DMS79 (cell line): ENCODE measurements at regions not wholly inside any gene's neighbourhood (a gene's known extent, or its start where the extent isn't known, plus 50 kb on each side); places are given as distances from the start of the nearest gene placed in this dataset.
A peak's percentile ranks its signal among the peaks of the same experiment; 100 is the strongest.
"Not testable (repeated sequence)": the region's sequence is repeated elsewhere in the genome, so short reads cannot be mapped to it uniquely, and the experiment has no call there.

ENCODE experiments used
- DNase-seq: peaks from one replicate; lab custom pipeline; 2025; lab: John Stamatoyannopoulos, UW

DNA sequence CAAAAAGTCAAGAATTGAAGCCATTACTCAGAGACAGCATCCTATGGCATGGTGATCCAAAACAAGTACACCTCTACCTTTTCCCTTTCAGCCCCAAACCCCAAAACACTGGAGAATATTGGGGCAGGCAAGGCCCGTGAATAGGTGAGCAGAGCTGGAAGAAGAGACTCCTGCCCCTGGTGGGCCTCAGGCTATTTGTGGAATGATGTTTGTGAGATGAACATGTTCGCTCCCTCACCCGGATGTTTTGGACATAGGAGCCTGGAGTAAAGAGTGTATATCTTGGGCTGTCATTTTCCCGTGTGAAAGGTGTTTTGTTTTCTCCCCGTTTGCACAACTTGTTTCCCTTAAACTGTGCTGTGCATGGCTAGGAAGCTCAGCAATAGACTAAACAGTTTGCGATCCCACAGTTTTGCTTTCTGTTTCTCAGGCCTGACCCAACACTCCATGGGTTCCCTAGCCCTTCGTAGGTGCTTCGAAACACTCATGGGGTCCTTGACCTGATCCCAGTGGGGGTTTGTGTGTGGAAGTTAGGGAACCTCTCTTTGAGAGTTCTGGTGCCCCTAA lies 136.5 kb upstream of the TNP1 start:
- no peak for DNase-seq

DNA sequence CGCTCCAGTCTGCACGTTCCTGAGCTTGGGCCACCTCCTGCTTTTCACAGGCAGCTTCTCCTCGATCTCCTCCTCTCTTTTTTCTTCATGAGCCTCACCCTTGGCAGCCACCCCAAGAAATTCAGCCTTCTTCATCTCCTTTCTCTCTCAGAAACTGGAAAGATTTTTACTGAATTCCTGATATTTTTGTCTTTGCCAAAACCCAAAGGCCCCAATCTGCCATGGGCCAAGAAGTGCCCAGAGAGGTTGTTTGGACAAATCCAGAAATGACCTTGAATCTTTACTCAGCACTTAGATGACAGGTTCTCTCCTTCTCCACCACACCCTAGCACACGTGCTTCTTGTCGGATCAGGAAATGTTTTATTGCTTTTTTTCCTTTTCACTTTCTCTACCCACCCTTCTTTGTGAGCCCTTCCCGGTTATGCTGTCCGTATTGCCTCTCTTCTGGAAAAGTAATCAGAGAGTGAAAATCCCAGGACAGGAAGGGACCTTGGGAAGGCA lies 134.5 kb upstream of the TNP1 start:
- no peak for DNase-seq

DNA sequence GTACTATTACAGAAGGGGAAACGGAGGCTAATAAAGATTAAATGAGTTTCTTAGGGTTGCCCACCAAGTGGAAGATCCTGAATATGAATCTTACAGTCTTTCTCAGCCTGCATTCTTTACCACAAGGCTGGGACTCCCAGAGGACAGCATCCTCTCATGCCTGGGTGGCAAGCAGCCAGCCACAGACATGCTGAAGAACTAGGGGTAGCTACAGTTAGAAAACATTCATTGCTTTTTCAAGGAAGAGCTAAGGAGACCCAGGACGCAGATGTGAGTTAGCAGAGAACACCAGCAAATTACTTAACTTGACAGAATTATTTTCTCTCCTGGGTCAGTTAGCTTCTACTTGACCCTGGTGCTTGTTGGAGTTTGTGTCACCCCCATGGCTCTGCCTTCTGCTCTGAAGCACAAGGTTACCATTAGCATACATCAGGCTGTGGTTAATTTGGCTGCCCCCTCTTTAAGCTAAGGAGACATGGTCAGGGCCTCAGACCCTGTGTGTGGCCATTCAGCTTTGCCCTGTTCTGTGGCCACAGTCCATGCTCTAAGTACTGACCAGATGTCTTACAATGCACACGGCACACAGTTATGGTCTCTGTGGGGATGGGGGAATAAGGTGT lies 132.3 kb upstream of the TNP1 start:
- DNase-seq, result peak; percentile 16

DNA sequence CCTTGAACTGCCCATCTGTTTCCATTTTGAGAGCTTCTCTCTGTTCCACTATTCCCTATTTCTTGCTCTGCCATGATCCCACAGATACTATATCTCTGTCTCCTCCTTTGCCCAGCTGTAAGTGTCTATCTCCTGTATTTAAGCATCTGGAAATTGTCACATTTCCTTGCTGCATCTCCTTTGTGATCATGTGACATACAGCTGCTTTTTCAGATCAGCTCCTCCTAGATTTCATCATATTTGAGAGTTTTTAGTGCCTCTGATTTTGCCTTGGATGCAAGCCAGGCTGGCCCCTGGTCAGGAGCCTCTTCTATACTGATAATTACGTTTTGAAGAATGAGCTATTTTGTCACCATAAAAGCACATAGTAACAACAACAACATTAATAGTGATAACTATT lies 131.7 kb upstream of the TNP1 start:
- DNase-seq, result no peak

DNA sequence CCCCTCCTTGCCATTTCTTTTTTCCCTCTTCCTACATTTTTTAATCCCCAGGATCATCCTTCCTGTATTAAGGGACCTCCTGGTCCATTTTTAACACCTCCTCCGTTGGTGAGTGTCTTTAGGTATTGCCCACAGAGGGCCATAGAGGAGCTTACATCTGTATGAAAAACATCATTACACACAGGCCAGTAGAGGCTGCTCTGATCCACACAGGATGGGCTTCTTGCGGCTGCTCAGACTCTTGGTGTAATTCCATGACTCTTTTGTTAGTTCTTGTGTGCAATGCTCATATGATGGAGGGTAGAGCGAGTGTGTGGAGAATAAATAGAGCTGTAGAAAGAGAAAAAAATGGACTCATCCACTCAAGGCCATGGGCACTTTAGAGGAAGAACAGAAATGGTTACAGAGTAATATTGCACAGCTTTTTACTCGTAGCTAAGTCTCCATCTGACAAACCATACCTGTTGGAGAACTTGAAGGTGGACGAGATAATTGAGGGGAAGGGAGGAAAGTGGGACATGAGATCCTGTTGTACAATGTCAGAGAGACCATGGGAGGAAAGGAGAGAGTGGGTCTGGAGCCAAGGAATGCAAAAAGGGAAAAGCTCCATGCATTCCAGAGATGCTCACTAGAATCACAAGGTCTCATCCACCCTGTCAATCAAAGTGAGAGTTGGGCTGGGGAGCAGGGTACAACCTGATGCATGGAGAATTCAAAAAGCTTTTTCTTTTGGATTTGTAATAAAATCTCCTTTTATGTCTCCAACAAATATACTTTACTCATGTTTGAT lies 129.7 kb upstream of the TNP1 start:
- no peak for DNase-seq

DNA sequence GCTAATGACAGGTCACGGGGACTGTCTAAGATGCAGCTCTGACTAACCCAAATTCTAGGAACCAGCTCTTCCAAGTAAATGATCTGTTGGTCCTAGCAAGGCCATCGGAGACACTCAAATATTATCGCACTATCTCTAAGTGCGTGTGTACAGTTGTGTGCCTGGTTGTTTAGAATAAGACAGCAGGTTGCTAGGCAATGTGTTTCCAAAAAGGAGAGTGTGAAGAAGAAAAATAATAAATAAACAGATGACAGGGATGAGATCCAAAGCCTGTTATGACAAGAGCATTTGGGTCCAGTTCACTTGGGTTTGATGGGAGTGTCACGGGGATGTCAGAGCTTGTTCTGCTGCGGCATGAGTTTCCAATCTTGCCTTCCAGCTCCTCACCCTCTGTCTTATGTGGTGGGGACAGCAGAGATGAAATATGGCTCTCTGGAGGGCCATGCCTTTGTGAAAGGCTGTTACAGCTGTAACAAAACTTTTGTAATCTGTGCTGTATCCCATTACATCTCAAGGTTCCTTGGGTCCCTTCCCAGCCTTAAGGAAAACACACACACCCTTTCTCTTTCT lies 127.5 kb upstream of the TNP1 start:
- DNase-seq, result no peak

DNA sequence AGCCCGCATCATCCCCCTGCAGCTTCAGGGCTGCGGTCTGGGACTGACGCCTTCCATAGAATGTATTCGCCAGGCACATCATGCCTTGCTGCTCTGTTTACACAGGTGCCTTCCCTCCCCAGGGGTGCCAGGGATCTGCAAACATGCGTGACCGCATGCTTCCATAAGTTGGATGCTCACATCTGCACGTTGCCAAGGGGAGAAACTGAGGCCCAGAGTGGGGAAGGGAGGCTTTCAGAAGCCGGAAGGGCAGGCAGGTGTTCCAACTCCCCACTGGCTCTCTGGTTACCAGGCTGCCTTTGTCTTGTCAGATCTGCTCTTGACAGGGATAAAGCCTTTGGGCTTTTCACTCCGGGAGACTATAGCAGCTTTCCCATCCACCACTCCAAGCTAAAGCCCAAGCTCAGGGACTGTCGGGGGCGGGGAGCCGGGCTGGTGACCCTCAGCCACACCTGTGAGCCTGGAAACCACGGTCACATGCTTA lies 125.8 kb upstream of the TNP1 start:
- peak; percentile 81 for DNase-seq

DNA sequence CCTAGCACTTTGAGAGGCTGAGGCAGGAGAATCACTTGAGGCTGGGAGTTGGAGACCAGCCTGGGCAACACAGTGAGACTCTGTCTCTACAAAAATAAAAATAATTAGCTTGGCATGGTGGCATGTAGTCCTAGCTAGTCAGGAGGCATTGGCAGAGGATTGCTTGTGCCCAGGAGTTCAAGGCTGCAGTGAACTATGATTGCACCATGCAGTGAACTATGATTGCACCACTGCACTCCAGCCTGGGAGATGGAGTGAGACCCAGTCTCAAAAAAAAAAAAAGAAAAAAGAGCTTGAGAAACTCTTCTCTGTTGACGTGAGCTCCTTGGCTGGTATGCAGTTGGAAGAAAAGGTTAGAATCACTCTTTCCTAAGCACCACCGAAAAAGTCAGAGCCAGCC lies 125.1 kb upstream of the TNP1 start:
- DNase-seq, result no peak

DNA sequence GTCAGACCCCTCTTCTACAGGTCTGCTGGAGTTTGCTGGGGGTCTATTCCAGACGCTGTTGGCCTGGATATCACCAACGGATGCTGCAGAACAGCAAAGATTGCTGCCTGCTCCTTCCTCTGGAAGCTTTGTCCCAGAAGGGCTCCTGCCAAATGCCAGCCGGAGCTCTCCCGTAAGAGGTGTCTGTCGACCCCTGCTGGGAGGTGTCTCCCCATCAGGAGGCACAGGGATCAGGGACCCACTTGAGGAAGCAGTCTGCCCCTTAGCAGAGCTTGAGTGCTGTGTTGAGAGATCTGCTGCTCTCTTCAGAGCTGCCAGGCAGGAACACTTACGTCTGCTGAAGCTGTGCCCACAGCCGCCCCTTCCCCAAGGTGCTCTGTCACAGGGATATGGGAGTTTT lies 122.1 kb upstream of the TNP1 start:
- peak; percentile 13 for DNase-seq

DNA sequence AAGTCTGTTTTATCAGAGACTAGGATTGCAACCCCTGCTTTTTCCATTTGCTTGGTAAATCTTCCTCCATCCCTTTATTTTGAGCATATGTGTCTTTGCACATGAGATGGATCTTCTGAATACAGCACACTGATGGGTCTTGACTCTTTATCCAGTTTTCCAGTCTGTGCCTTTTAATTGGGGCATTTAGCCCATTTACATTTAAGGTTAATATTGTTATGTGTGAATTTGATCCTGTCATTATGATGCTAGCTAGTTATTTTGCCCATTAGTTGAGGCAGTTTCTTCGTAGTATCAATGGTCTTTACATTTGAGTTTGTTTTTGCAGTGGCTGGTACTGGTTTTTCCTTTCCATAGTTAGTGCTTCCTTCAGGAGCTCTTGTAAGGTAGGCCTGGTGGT lies 120.6 kb upstream of the TNP1 start:
- not testable (repeated sequence) for DNase-seq

DNA sequence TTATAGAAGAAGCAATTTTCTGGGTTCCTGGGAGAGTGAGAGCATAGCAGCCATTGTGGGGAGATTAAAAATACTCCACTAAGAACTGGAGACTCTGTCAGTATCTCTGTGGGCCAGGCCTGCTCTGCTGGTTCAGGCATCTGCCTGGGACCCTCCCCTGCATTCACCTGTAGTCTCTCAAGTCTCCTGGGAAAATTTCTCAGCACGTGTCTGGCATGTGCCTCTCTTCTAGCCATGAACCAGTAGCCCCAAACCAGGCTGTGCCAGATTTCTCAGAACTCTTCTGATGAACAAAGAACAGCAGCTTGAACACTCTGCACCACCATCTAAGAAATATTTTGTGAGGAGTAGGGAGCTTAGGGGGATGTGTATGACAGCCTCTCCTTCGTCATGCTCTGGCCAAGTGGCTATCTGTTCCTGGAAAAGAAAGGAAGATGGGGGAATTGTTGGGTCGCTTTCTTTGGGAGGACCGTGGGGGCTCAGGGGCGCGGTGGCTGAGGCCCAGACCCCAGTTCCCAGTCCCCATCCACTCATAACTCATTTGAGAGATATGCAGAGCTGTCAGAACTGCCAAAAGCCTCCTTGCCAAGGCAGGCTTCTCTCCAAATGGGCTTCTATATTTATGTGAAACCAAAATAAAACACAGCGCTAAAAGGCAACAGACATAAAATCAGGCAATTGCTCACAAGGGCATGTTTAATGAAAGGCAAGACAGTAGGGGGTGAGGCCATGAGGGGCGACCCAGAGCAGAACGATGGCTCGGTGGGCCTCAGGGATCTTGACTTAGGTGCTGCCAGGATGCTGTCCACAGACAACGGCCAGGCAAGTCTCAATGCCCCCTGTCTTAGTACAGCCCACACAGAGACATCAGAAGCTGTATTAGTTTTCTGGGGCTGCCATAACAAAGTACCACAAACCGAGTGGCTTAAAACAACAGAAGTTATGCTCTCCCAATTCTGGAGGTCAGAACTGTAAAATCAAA lies 114.7 kb upstream of the TNP1 start:
- no peak for DNase-seq

DNA sequence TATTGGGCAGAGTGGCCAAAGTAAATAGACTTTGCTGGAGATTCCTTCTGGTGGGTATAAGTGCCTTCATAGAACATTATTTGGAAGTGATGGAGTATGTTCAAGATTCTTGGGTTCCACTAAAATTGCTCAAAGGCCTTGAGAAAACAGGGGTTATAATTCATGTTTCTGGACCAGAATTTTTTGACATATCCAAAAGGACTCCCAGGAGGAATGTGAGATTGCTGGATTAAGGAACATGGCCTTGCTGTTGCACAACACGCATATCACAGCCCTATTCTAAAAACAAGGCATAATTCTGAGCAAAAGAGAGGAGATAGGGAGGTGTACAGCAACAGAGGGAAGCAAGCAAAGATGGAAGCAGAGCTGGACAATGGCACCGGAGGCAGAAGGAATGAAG lies 111.7 kb upstream of the TNP1 start:
- no peak for DNase-seq

DNA sequence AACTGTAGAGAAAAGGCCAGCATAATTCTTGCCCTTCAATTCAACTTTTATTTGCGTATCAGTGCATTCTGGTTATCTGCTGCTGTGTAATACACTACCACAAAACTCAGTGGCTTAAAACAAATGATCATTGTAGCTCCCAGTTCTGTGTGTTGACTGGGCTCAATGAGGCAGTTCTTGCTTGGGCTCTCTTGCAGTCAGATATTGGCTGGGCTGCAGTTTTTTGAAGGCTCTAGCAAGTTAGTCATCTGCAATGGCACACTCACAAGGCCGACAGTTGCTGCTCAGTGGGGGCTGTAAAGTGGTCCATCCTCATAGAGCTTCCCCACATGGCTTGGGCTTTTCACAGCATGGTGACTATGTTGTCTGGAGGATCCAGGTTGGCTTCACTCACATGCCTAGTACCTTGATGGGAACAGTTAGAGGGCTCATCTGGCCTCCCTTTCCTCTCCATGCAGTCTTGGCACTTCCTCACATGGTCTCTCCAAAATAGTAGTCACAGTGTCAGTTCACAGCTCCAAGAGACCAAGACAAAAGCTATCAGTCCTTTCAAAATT lies 110.6 kb upstream of the TNP1 start:
- no peak for DNase-seq

DNA sequence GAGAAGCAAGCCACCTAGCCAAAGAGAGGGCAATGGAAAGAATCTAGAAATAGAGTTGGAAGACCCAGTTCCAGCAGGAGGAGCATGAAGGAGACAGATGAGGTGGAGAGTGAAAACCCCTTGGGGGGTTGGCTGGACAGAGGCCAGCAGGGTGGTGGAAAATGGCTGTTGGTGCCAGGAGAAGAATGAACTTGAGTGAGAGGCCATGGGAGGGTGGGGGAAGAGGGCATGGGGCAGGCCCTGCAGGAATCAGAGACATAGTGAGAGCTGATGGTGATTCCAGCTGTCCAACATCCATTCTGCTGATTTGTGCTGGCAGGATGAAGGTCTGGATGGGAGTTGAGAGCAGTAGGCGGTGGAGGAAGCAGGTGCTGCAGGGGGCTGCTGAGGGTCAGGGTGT lies 108.0 kb upstream of the TNP1 start:
- DNase-seq, result no peak

DNA sequence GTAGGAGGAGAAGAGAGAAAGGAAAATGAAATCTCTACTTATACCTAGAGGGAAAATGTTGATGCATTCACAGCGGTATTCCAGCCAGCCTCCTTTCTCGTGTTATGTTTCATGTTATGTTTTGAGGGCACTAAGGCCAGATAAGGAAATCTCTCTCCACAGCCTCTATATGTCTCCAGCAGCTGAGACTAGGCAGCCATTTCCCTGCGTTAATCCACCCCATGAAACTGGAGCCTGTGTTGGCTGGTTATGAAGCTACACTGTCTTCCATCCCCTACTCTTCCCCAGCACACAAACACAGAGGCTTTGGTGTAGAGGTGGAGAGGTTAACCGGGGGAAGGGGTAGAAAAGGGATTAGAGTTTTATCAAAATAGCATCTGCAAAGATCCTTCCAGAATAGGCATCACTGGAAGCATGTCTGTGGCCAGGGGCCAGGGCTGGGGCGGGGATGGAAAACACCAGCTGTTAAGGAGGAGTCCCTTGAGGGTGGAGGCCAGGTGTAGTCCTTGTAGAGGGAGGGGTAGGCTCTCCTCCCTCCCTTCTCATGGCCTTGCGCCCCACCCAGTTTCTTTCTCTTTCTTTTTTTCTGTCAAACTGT lies 100.9 kb upstream of the TNP1 start:
- no peak for DNase-seq

DNA sequence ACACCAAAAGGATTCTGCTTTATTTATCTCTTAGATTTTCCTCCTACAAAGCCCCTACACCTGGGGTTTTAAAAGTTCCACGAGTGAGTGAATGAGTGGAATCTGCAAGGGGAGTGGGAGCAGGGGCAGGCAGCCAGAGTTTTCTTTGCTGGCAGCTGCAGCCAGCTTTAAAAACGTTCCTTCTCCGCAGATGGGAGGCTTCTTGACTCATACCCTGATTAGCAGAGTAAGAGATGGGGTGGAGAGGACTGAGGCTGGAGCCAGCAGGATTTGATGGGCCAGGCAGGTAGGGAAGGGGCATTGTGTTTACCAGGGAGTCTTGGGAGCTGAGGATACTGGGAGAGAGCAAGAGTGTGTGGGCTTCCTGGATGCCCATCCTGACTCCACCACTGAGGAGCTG lies 99.6 kb upstream of the TNP1 start:
- DNase-seq, result no peak

DNA sequence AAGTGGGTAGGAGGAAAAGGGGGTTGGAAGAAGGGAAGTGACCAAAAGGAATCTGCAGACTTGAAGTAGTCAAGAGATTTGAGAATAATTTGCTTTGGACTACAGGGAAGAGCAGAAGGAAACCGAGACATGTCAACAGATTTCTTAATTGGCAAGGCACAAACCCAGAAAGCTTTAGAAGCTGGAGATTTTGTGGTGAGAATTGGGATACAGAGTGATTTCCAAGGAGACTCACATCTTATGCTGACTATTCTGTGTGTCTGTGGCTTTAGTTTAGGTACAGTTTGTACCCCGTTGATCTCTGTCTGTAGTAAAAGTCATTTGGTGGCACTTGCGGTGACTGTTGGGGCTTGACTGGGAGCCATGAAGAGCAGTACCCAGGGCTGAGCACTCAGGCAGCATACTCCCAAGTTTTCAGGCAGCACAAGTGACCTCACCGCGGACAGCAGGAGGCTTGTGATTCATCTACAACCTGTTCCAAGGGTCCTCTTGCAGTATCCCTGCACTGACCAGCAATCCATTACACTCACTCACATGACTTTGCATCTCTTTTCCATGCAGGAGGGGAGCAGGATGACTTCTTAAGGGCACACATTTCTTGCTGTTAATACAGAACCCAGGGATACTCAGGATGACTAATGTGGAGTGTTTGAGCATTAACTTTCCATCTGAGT lies 97.1 kb upstream of the TNP1 start:
- no peak for DNase-seq

DNA sequence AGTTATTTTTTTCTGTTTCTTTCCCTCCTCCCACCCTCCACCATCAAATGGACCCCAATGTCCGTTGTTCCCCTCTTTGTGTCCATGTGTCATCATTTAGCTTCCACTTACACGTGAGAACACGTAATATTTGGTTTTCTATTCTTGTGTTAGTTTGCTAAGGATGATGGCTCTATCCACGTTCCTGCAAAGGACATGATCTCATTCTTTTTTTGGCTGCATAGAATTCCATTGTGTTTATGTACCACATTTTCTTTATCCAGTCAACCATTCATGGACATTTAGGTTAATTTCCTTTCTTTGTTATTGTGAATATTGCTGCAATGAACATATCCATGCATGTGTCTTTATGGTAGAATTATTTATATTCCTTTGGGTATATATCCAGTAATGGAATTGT lies 91.3 kb upstream of the TNP1 start:
- no peak for DNase-seq

DNA sequence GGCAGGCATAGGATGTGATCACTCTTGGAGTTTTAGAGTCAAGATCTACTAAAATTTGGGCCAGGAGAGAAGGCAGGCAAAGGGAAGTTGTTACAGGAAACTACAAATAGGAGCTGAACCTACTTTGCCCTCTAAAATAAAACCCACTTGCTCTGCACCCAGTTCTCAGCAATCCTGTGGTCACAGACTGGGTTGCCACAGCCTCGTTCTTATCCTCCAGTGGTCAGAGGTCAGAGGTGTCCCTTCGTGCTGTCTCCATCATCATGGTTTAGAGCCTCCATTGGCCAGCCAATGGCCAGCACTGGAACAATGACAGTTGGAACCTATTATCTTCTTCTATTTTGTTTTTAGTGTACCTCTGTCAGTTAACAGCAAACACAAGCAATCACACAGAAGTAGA lies 90.7 kb upstream of the TNP1 start:
- DNase-seq, result no peak

DNA sequence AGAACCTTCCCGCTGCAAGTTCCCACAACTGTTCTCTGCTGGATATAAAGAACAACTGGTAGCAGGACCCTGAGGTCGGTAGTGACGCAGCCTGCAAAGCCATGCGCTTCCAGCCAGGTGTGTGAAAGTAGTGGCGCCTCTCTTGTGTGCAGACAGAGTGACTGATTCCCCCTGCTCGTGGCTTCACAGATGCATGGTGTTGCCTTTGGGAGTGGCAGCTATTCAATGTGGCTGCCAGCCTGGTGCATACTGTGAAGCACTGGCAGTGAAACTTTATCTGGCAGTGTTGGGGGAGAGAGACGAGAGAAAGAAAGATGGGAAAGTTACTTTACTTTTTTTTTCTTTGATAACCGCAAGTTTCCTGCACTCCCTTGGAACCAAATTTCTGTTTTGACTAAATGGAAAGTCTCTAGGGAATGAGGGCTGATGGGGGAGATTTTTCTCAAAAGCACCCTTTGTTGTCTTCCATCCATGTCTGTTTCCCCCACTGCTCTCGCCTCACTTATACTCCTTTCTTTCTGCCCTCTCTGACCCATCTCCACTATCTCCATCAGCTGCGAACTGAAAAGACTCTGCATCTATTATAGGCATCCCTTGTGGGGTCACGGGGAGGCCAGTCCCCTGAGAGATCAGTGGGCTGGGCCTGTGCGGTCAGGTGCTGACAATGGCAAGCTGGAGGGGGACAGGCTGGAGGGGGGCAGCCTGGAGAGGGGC lies 90.0 kb upstream of the TNP1 start:
- no peak for DNase-seq
